Hepatocyte (in vitro differentiated cells): ENCODE measurements at regions not wholly inside any gene's neighbourhood (a gene's known extent, or its start where the extent isn't known, plus 50 kb on each side); places are given as distances from the start of the nearest gene placed in this dataset.
A peak's percentile ranks its signal among the peaks of the same experiment; 100 is the strongest.

Experiments
- DNase-seq: peaks from one replicate; pipeline ENCODE4 v3.0.0-alpha.2; 2016; ENCODE audit warnings: low spot score
- H2AFZ ChIP-seq: fragments of 200-600 bp; sonication (generic); 2 replicates; pipeline ENCODE4 v1.6.0; 2016; ENCODE audit warnings: antibody characterized with exemption, mild to moderate bottlenecking
- H3K27ac ChIP-seq: fragments of 200-600 bp; sonication (generic); 2 replicates; pipeline ENCODE4 v1.5.1; 2016; ENCODE audit warnings: mild to moderate bottlenecking
- H3K27me3 ChIP-seq: fragments of 200-600 bp; sonication (generic); 2 replicates; pipeline ENCODE4 v1.6.1; 2016
- H3K36me3 ChIP-seq: fragments of 200-600 bp; sonication (generic); replicated peaks from 2 replicates; pipeline ENCODE4 v1.5.1; 2016; ENCODE audit warnings: low read depth; ENCODE audit not compliant: insufficient read depth
- H3K4me1 ChIP-seq: fragments of 200-600 bp; sonication (generic); 2 replicates; pipeline ENCODE4 v1.5.1; 2016; ENCODE audit warnings: mild to moderate bottlenecking, moderate library complexity; ENCODE audit not compliant: insufficient read depth
- H3K4me2 ChIP-seq: fragments of 200-600 bp; sonication (generic); 2 replicates; pipeline ENCODE4 v1.6.0; 2016
- H3K4me3 ChIP-seq: fragments of 200-600 bp; sonication (generic); 2 replicates; pipeline ENCODE4 v1.5.1; 2016; ENCODE audit warnings: mild to moderate bottlenecking
- H3K79me2 ChIP-seq: fragments of 200-600 bp; sonication (generic); 2 replicates; pipeline ENCODE4 v1.6.0; 2017; ENCODE audit warnings: mild to moderate bottlenecking
- H3K9me2 ChIP-seq: fragments of 200-600 bp; sonication (generic); replicated peaks from 2 replicates; pipeline ENCODE4 v1.6.0; 2017; ENCODE audit warnings: mild to moderate bottlenecking; ENCODE audit not compliant: insufficient read depth
- H3K9me3 ChIP-seq: fragments of 200-600 bp; sonication (generic); 2 replicates; pipeline ENCODE4 v1.5.1; 2016; ENCODE audit warnings: low read depth, mild to moderate bottlenecking
- H4K20me1 ChIP-seq: fragments of 200-600 bp; sonication (generic); 2 replicates; pipeline ENCODE4 v1.6.0; 2016; ENCODE audit warnings: mild to moderate bottlenecking; ENCODE audit not compliant: insufficient read depth, poor library complexity, severe bottlenecking
- CTCF ChIP-seq: fragments of 200-600 bp; sonication (generic); IDR thresholded peaks from 2 replicates; pipeline ENCODE4 v1.5.1; 2016; ENCODE audit warnings: antibody characterized with exemption, mild to moderate bottlenecking; ENCODE audit not compliant: poor library complexity
- EZH2 ChIP-seq: fragments of 200-600 bp; sonication (generic); IDR thresholded peaks from 2 replicates; pipeline ENCODE4 v1.6.1; 2016; ENCODE audit warnings: antibody characterized with exemption, mild to moderate bottlenecking, borderline replicate concordance
- EZH2phosphoT487 ChIP-seq: fragments of 200-600 bp; sonication (generic); IDR thresholded peaks from one replicate; pipeline ENCODE4 v1.6.1; 2018; ENCODE audit warnings: antibody characterized with exemption, mild to moderate bottlenecking, low read depth, moderate library complexity; ENCODE audit not compliant: unreplicated experiment, severe bottlenecking
- WGBS: methylation state at CpG from one replicate; pipeline ENCODE4 v1.1.6; 2016; ENCODE audit warnings: low lambda C conversion rate; ENCODE audit errors: missing lambda C conversion rate; 5-methylcytosine and 5-hydroxymethylcytosine counted together

- Histone ChIP-seq H4K20me1 (no peaks in the 10 kb centered on the region), H3K36me3 (no peaks in the 10 kb centered on the region), H2AFZ (peak overlapping the region; percentile 49), H3K4me1 (peaks cover 21% of the 10 kb centered on the region), H3K27ac (no peak overlapping the region), H3K4me2 (peak overlapping the region; percentile 99), H3K4me3 (no peak overlapping the region), H3K9me2 (no peaks in the 10 kb centered on the region), H3K27me3 (peaks cover 98% of the 10 kb centered on the region), H3K9me3 (no peaks in the 10 kb centered on the region), H3K79me2 (no peaks in the 10 kb centered on the region)
- TF ChIP-seq EZH2phosphoT487 = peak; percentile 90
- TF ChIP-seq EZH2 = peak; percentile 61
- no peak for TF ChIP-seq CTCF
- WGBS = 4% methylated on average over 42 of the region's 53 CpGs
- DNase-seq = no peak
These were observed 414.1 kb upstream of the ESRRG start for GRCh38 chr1:217137210-217137881.

- 12% methylated on average over 11 of the region's 11 CpGs for whole genome bisulfite sequencing
- Histone ChIP-seq H3K4me2 (peak overlapping the region; percentile 99), H3K27ac (no peak overlapping the region), H3K4me3 (no peak overlapping the region), H3K9me3 (no peaks in the 10 kb centered on the region), H3K9me2 (no peaks in the 10 kb centered on the region), H3K36me3 (no peaks in the 10 kb centered on the region), H2AFZ (peak overlapping the region; percentile 49), H3K27me3 (peaks cover 100% of the 10 kb centered on the region), H3K4me1 (peaks cover 21% of the 10 kb centered on the region), H3K79me2 (no peaks in the 10 kb centered on the region), H4K20me1 (no peaks in the 10 kb centered on the region)
- DNase-seq = no peak
- no peak for TF ChIP-seq EZH2phosphoT487
- no peak for TF ChIP-seq CTCF
- no peak for TF ChIP-seq EZH2
These were observed 413.6 kb upstream of the ESRRG start for GRCh38 chr1:217136895-217137205.

DNA sequence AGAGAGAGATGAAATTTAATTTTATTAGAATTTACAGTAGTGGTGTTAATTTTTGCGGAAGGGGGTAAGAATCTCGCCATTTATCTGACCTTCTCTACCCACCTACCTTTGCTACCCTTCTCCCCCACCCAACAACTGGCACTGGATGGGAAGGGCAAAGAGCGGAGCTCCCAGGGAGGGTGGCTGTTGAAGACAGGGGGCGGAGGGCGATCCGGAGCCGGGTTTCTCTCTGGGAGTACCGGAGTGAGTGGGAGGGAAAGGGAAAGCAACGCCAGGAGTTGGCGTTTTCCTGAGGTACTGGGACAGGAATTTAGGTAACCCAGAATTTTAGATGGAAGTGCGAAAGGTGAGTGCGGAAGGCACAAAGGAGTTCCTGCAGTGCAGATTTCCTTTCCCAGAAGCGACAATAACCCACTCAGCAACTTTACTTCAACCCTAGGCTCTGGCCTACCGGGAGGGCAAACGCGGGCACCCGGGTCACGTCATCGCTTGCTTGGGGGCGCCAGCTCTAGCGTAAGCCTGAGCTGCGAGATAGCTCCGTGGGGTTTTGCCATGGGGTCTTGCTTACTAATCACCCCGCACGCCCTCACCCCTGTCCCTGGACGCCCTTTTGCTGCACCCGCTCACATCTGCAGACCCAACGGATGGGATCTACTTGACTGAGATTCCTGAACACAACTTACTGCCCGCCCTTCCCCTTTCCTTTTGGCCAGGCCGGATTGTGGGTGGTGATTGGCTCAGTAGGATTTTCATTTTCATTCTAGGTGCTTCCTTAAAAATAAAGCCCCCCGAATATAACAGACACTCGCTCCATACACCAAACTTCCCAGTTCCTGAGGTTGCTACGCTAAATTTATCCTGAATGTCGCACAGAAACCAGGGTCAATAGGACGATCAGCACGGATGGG is 413.0 kb upstream of the ESRRG start:
- H3K9me3 ChIP-seq = no peaks in the 10 kb centered on the region
- no peak overlapping the region for H3K27ac ChIP-seq
- peak overlapping the region; percentile 79 for H3K4me3 ChIP-seq
- no peaks in the 10 kb centered on the region for H3K9me2 ChIP-seq
- H3K79me2 ChIP-seq = no peaks in the 10 kb centered on the region
- WGBS = 5% methylated on average over 36 of the region's 36 CpGs
- peak overlapping the region; percentile 63 for H2AFZ ChIP-seq
- TF ChIP-seq EZH2phosphoT487 (peak; percentile 42), EZH2 (peak; percentile 53), CTCF (no peak)
- peaks cover 21% of the 10 kb centered on the region for H3K4me1 ChIP-seq
- no peaks in the 10 kb centered on the region for H3K36me3 ChIP-seq
- DNase-seq = no peak
- H4K20me1 ChIP-seq = no peaks in the 10 kb centered on the region
- peaks cover 100% of the 10 kb centered on the region for H3K27me3 ChIP-seq
- peak overlapping the region; percentile 99 for H3K4me2 ChIP-seq
